ENCODE measurements at regions not wholly inside any gene's neighbourhood (a gene's known extent, or its start where the extent isn't known, plus 50 kb on each side); places are given as distances from the start of the nearest gene placed in this dataset.
"Not testable (repeated sequence)": the region's sequence is repeated elsewhere in the genome, so short reads cannot be mapped to it uniquely, and the experiment has no call there.

DNA sequence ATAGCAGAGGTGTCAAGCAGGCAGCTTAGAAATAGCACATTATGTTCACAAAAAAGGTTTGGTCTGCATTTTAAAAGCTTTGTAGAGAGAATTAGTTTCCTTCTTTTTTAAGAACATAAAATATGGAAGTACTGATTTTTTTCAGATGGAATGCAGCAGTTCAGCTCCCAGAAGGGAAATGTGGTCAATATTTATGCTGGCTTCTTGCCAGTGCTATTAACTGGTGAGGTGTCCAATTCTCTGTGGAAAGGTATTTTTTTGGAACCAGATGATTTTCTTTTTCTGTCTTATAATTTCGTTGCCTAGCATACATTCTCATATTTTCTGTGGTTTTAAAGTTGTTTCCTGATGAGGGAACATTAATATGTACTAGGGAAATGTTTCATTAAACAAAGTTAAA is 211.4 kb upstream of the ZNF385D start (continued):
- TF ChIP-seq ZNF843 (tag by site-specific recombination; IDR thresholded peaks at IDR 0.05) (no peak), GLIS2 (tag by site-specific recombination; IDR thresholded peaks at IDR 0.05) (no peak), ZNF10 (tag by site-specific recombination; IDR thresholded peaks at IDR 0.05) (no peak), ZNF658 (tag by site-specific recombination; IDR thresholded peaks at IDR 0.05) (no peak), ZNF157 (tag by site-specific recombination; IDR thresholded peaks at IDR 0.05) (no peak), ZNF514 (tag by site-specific recombination; IDR thresholded peaks at IDR 0.05) (no peak)
- TF ChIP-seq, protein P1, sequence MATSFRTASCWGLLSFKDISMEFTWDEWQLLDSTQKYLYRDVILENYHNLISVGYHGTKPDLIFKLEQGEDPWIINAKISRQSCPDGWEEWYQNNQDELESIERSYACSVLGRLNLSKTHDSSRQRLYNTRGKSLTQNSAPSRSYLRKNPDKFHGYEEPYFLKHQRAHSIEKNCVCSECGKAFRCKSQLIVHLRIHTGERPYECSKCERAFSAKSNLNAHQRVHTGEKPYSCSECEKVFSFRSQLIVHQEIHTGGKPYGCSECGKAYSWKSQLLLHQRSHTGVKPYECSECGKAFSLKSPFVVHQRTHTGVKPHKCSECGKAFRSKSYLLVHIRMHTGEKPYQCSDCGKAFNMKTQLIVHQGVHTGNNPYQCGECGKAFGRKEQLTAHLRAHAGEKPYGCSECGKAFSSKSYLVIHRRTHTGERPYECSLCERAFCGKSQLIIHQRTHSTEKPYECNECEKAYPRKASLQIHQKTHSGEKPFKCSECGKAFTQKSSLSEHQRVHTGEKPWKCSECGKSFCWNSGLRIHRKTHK (tag by site-specific recombination; IDR thresholded peaks at IDR 0.05) = no peak

DNA sequence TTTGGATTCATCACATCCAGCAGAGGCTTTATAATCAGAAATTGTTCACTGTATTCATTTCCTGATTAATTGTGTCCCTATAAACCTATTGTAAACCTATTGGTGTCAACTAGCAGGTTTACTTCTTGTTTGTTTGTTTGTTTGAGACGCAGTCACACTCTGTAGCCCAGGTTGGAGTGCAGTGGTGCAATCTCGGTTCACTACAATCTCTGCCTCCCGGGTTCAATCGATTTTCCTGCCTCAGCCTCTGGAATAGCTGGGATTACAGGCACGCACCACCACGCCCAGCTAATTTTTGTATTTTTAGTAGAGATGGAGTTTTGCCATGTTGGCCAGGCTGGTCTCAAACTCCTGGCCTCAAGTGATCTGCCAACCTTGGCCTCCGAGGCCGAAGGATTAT is 215.4 kb upstream of the ZNF385D start:
- CTCF ChIA-PET; H3K4me3 ChIP-seq (ENCODE audit: low read depth, low read length); POLR2A ChIA-PET; H3K4me1 ChIP-seq (ENCODE audit: control insufficient read depth, insufficient read depth, low read length); H3K27ac ChIP-seq (ENCODE audit: extremely low read depth, low read depth, low read length); H3K9me3 ChIP-seq (ENCODE audit: control insufficient read depth, insufficient read depth, low read depth, low read length); H3K36me3 ChIP-seq (ENCODE audit: control insufficient read depth in 2 of 2, insufficient read depth in 1 of 2, low read length in 2 of 2): not testable (repeated sequence)

DNA sequence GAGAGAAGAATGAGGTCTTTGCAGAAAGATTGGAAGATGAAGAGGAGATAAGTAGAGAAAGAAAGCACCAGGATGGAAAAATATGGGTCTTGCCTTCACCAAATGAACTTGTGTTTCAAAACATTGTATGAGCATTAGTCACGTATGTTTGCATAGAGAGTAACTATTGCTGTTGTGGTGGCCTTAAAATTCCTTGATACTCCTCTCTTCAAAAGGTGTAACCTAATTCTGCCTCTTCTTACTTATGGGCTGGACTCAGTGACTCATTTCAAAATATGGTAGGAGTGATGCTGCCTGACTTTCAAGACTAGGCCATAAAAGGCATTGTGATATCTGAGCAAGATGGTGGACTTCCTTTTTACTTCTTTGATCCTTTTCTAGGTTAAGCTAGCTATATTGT is 228.7 kb upstream of the ZNF385D start:
- CTCF ChIA-PET = no interaction called here
- no peak overlapping the region for H3K4me3 ChIP-seq (ENCODE audit: low read depth, low read length)
- H3K9me3 ChIP-seq (ENCODE audit: control insufficient read depth, insufficient read depth, low read depth, low read length) = no peaks in the 10 kb centered on the region
- no peaks in the 10 kb centered on the region for H3K4me1 ChIP-seq (ENCODE audit: control insufficient read depth, insufficient read depth, low read length)
- H3K36me3 ChIP-seq (ENCODE audit: control insufficient read depth in 2 of 2, insufficient read depth in 1 of 2, low read length in 2 of 2) = no peaks in the 10 kb centered on the region
- TF ChIP-seq KLF8 (tag by site-specific recombination; IDR thresholded peaks at IDR 0.05) = no peak
- no peak for TF ChIP-seq ZNF785 (tag by site-specific recombination; IDR thresholded peaks at IDR 0.05)
- TF ChIP-seq ZNF600 (tag by site-specific recombination; IDR thresholded peaks at IDR 0.05) = no peak
- TF ChIP-seq ZNF292 (tag by site-specific recombination; IDR thresholded peaks at IDR 0.05; ENCODE audit: borderline replicate concordance, low read depth) = no peak
- TF ChIP-seq ZNF366 (tag by site-specific recombination; conservative IDR thresholded peaks at IDR 0.05) = no peak
- no peak for TF ChIP-seq ZFP37 (tag by site-specific recombination; IDR thresholded peaks at IDR 0.05)
- H3K27ac ChIP-seq (ENCODE audit: extremely low read depth, low read depth, low read length) = no peak overlapping the region
- POLR2A ChIA-PET = no interaction called here

DNA sequence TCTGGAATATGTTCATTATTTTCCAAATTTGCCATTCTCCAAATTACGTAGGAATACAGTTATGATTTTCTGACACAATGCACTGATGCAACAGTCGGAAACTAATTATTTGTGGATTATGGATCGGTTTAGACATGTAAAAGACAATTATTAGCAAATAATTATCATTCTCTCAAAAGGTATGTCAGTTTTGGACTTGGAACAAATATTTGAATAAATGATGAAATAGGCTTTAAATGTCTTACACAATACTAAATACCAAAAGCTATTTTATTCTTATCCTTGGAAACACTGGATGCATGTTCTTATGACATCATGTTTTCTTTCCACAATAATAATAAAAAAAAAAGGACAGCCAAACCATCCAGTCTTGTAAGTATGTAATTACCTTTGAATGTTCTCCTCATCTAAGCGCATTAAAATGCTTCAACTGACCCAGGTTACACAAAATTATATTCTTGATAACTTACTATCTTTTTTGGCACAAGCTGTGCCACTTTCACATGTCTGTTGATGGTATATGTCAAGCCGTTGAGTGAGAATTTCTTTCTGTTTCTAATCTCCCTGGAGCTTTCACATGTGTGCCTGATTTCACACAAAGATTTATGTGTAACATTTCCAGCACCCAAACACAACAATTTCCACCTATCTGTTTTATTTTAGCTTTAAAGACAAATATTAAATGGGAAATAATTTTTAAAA is 238.5 kb upstream of the ZNF385D start:
- CTCF ChIA-PET = no interaction called here
- Histone ChIP-seq H3K4me1 (ENCODE audit: control insufficient read depth, insufficient read depth, low read length) (no peaks in the 10 kb centered on the region), H3K4me3 (ENCODE audit: low read depth, low read length) (no peak overlapping the region), H3K36me3 (ENCODE audit: control insufficient read depth in 2 of 2, insufficient read depth in 1 of 2, low read length in 2 of 2) (no peaks in the 10 kb centered on the region), H3K9me3 (ENCODE audit: control insufficient read depth, insufficient read depth, low read depth, low read length) (no peaks in the 10 kb centered on the region), H3K27ac (ENCODE audit: extremely low read depth, low read depth, low read length) (no peak overlapping the region)
- POLR2A ChIA-PET = no interaction called here
- TF ChIP-seq ZBTB21 (tag by site-specific recombination; IDR thresholded peaks at IDR 0.05) = no peak
- no peak for TF ChIP-seq ZNF626 (tag by site-specific recombination; IDR thresholded peaks at IDR 0.05)
- no peak for TF ChIP-seq ZSCAN23 (tag by site-specific recombination; IDR thresholded peaks at IDR 0.05)

DNA sequence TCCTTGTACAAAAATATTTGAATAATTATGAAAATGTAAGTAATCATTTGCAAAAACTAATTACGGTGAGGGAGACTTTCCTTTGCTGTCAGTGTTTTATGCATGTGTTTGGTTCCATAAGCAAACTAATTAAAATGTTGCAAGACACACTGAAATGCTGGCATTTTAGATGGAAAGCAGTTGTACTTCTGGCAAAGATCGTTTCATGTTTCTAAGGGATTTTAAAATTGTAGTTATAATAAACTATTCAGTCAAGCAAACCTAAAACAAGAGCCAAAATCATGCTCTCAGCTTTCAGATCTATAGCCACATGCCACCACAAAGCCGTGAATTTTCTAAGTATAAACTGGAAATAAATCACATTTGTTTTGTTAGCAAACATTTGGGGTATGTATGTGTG is 240.1 kb upstream of the ZNF385D start:
- ChIA-PET CTCF (no interaction called here), POLR2A (no interaction called here)
- H3K27ac ChIP-seq (ENCODE audit: extremely low read depth, low read depth, low read length) = no peak overlapping the region
- H3K4me3 ChIP-seq (ENCODE audit: low read depth, low read length) = no peak overlapping the region
- no peaks in the 10 kb centered on the region for H3K4me1 ChIP-seq (ENCODE audit: control insufficient read depth, insufficient read depth, low read length)
- H3K36me3 ChIP-seq (ENCODE audit: control insufficient read depth in 2 of 2, insufficient read depth in 1 of 2, low read length in 2 of 2) = no peaks in the 10 kb centered on the region
- no peaks in the 10 kb centered on the region for H3K9me3 ChIP-seq (ENCODE audit: control insufficient read depth, insufficient read depth, low read depth, low read length)
- TF ChIP-seq ZNF529 (tag by site-specific recombination; IDR thresholded peaks at IDR 0.05; ENCODE audit: insufficient replicate concordance) = no peak
- TF ChIP-seq ZNF701 (tag by site-specific recombination; IDR thresholded peaks at IDR 0.05) = no peak
- no peak for TF ChIP-seq ZNF747 (tag by site-specific recombination; IDR thresholded peaks at IDR 0.05)

Measured in HEK293 (cell line).